8988T (cell line): ENCODE measurements at regions not wholly inside any gene's neighbourhood (a gene's known extent, or its start where the extent isn't known, plus 50 kb on each side); places are given as distances from the start of the nearest gene placed in this dataset.
"Not testable (repeated sequence)": the region's sequence is repeated elsewhere in the genome, so short reads cannot be mapped to it uniquely, and the experiment has no call there.

Source experiments
- DNase-seq: peaks from one replicate; pipeline ENCODE4 v3.0.0; 2011

DNA sequence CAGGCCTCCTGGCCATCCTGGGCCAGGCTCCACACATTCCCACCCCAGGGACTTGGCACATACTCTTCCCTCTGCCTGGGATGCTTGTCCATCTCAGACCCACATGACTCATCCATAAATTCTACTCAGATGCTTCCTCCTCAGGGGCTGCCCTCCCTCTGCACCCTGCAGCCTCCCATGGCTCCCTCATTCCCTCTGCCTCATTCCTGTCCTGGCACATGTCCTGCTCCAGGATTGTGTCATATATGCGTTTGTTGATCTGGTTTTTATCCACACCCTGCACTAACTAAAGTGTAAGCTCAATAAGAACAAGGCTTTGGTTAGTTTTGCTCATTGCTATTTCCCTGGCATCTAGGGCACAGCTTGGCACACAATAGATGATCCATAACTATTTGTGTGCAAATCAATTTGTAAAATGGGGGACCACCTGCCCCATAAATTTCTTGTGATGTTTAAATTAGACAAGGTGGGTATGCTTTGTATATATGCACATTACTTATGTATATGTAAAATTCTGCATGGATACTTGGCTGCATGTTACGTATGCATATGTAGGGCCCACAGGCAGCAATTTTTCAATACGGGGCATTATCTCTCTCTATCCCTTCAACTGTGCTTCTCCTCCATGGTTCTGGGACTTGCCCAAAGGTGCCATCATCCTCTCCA, 191.4 kb downstream of the PTPRU start:
- no peak for DNase-seq

DNA sequence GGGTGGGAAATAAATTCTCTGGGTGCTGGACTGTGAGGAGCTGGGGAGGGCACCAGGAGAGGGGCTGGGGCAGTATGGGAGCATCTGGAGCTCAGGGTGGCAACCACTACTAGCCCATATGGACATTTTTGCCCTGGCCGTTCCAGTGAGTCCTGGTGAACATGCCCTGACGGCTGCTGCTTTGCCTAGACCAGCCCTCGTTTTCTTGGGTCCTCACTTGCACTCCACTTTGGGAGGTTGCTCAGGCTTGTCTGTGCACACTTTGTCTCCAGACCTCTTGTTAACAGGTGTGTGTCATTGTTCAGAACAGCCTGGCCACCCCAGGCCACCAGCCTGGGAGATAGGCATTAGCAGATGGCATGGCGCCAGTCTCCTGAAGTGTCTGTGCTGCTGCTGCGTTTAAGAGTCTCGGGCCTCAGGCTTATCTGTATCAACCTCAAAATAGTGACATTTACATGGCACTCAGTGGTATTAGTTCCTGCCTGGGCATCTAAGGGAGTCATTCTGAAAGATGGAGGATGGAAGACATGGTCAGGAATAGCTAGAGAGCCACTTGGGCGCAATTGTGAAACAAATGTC, 190.5 kb downstream of the PTPRU start:
- DNase-seq: no peak

DNA sequence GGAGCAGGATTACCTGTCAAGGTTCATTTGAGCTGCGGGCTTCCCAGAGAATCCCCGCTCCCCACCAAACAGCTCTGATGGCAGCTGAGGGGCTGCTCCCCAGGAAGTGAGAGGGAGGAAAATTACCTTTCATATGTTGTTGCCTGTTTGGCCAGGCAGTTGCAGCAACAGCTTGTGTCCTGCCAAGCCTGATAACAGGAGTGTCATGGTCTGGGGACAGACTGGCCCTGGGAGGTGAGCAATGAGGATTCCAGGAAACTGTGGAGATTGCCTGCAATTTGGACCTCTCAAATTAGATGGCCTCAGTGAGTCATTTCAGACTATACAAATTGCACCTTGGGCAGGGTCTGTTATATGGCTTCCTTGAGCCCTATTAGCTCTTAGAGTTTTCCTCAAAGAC, 189.3 kb downstream of the PTPRU start:
- no peak for DNase-seq

DNA sequence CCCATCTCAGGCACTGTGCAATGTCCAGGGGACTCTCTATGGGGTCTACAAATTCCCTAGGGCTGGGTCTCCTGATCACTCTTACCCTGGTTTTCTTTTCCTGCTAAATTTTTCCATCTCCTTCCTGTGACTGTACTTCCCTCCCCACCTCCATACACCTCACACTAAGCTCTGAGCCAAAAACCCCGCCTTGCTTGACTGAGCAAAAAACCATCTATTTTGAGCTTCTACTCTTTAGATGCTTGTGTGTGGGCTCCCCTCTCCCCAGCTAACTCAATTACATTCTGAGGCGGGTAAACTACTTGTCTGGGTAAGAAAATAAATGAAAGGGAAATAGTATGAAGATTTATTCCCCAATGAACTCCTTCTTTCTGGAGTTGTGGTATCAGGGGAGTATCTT, 187.9 kb downstream of the PTPRU start:
- no peak for DNase-seq

DNA sequence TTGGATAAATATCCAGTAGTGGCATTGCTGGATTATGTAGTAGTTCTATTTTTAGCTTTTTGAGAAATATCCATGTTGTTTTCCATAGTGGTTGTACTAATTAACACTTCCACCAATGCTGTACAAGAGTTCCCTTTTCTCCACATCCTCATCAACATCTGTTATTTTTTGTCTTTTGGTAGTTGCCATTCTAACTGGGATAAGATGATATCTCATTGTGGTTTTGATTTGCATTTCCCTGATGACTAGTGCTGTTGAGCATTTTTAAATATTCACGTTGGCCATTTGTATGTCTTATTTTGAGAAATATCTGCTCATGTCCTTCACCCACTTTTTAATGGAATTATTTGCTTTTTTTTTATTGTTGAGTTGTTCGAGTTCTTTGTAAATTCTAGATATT, 183.9 kb downstream of the PTPRU start:
- no peak for DNase-seq

DNA sequence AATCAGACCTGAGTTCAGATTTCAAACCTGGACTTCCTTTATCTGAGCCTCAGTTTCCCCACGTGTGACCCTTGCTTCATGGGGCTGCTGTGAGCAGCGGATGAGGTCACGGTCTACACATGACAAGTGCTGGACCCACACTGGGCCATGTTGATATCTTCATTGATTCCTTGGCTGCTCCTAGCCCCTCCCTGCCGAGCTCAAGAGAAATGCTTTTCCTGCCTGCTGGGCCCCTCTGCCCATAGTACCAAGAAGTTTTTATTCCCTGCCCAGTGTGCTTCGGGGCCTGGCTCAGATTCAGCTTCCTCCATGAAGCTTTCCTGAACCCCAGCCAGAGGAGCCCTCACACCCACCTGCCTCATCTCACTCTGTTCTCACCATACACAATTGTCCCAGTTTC, 181.6 kb downstream of the PTPRU start:
- DNase-seq: no peak

DNA sequence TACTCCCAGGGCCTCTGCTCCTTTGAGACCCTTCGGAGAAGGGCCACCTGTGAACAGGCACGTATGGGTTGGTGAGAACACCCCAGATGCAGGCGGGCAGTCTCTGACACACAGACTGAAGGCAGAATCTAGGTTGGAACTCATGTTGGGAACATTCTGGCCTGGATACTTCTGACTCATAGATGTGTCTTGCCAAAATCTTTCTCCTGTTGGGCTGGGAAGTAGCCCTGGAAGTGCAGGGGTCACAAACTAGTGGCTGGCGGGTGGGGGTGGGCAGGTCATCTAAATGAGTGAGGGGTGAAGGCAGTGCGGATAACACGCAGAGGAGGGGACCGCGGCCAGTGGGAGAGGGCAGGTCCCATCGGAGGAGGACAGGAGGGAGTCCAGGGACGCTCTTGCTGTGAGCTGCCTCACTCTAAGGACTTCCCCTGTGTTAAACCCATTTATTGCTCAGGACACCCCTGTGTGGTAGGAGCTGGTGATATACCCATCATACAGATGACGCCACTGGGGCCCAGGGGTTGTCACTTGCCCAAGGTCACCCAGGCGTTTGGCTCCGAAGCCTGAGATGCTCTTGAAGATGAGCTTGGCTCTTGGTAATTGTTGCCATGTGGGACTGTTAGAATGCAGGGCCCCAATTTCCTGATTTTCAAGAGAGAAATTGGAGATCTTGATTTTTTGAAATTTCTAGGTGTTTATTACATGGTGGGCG, 181.0 kb downstream of the PTPRU start:
- no peak for DNase-seq

DNA sequence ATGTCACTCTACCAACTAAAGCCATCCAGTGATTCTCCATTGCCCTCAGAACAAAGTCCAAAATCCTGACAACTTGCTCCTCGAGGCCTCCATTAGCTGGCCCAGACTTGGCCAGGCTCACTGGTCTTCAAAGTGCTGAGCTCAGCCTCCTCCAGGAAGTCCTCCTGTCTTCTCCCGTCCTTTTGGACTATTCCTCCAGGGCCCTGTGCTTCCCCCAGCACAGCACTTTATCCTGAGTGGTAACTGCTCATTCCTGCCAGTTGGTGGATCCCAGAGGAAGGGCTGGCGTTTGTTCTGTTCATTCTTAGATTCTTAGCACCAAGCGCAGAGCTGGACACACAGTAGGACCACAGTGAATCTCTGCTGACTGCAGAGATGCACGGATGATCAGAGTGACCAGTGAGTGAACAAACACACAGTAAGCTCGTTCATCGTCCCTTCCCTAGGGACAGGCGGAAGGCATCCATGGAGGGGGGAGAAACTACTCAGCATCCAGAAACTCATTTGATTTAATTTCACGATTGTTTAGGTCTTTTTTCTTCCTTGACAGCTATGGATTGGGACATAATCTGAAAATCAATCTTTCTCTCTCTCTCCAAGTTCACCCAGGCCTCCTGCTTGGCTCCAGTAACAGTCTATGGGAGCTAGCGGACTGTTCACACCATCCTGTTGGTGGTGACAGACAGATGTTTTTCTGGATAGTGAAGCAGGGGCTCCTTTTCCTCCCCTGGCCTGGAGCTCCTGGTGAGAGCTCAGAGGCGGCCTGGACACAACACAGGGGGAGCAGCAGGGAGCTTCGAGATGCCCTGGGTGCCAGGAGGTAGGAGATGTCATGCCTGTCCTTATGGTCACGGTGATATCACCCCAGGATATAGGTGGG, 180.2 kb downstream of the PTPRU start:
- no peak for DNase-seq

DNA sequence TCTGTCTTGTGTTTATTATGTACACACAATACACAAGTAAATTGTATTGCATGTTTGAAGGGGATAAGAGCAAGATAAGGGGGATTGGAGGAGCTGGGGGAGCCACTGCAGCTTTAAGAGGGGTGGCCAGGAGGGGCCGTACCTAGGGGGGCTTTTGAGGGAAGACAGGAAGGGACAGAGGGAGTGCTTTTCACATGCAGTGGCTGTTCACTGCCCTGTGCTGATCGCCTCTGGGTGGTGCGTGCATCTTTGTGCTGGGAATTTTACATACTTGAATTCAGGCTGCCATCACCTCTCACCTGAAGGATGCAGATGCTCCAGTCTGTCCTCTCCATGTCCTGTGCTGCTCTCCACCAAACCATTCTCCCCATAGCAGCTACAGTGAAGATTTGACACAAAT, 179.5 kb downstream of the PTPRU start:
- DNase-seq: no peak

DNA sequence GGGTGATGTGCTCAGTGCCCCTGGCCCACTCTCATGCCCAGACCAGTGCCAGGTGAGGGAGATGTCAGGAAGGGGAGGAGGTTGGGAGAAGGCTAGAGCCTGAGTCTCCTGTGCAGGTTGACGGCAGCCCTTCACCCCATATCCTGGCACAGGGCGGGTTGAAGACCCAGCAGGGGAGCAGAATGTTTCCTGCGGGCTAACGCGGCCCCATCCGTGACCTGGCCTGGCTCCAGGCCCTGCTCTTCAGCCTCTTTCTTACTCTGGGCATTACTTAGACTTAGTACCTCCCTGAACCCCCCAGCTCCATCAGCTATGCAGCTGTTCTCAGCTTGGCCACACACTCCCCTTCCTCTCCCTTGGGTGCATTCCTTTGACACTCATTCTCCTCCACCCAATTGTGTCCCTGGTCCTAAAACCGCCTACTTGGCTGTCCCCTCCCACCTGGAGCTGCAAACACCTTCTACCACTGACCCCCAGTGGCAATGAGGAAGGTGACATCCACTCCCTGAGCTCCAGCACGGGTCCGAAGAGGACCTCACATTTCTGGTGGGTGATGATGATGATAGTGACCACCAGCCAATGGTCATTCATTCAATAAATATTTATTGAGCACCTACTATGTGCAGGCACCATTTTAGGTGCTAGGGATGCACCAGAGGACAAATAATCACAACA, 179.0 kb downstream of the PTPRU start:
- peak; percentile 45 for DNase-seq

DNA sequence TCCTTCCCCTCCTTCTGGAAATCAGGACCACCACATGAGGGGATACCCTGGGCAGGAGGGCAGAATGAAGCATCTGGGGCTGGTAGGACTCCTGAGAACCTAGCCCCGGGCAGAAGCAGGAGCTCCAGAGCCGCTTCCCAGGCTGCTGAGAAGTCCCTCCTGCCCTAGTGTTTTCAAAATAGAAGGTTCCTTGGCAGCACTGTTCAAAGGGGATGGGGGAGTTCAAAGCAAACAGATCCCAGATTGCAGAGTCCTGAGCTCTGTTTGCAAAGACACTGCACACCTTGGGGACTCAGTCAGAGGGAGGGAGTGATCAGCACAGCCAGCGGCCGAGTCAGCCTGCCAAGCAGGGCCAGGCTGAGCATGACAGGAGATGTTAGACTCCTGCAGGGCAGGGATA, 177.8 kb downstream of the PTPRU start:
- DNase-seq: no peak

DNA sequence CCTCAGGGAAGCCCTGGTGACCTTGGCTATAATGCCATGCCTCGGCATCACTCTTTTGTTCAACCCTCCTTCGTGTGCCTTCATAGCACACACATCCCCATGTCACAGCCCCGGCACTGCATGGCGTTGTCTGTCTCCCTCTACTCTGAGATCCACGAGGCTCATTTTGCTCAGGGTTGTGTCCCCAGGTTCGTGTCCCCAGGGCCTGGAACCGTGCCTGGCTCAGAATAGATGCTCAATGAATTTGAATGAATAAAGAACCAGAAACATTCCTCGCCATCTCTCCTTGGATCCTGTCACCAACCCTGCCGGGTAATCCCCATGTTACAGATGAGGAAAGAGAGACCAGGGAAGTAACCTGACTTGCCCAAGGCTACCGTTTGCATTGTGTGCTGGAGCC, 177.3 kb downstream of the PTPRU start:
- no peak for DNase-seq

DNA sequence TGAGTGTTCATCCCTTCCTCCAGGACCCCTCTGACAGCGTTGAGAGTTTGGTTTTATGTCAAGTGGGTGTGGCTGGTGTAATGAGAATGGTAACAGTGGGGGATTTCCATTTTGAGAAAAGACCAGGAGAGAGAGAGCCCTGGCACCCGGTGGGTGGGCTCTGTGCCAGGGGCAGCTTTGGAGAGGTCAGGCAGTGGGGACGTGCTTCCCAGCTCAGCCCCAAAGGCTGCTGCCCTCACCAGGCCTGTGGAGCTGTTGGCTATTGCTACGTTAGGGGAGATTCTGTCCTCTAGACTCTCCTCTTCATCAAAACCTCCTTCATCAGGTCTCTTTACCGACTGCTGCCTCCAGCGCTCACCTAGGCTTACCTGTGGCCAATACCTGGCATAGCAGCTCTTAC, 176.3 kb downstream of the PTPRU start:
- DNase-seq: no peak

DNA sequence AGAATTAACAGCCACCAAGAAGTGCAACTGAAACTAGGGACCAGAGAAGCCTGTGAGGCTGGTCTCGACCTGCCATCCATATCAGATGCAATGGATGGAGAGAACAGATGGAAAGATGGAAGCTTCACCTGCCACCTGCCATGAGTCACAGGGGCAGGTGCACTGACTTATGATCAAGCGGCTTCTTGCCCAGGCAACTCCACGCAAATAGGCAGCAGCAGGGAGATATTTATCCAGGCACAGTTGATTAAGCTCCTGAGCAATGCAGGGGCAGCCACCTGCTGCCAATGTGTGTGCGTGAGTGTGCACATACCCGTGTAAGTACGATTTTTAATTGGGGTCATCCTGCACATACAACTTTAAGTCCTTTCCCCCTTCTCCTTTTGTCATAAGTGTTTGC, 174.2 kb downstream of the PTPRU start:
- no peak for DNase-seq

DNA sequence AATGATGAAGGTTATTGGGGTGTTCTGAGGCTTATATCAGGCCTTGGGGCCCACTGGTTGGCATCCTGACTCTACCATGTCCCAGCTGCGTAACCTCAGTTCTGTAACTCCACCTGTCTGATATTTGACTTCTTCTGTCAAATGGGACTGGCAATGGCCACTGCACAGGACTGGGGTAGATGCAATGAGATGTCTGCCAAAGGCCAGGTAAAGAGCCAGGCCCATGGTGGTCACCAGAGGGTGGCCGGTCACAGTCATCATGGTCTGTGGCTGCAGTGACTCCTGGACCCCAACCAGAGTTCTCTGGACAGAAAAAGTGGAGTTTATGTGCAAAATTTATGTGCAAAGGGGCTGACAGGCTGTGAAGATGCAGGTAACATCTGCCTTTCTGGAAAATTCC, 173.3 kb downstream of the PTPRU start:
- DNase-seq: no peak

DNA sequence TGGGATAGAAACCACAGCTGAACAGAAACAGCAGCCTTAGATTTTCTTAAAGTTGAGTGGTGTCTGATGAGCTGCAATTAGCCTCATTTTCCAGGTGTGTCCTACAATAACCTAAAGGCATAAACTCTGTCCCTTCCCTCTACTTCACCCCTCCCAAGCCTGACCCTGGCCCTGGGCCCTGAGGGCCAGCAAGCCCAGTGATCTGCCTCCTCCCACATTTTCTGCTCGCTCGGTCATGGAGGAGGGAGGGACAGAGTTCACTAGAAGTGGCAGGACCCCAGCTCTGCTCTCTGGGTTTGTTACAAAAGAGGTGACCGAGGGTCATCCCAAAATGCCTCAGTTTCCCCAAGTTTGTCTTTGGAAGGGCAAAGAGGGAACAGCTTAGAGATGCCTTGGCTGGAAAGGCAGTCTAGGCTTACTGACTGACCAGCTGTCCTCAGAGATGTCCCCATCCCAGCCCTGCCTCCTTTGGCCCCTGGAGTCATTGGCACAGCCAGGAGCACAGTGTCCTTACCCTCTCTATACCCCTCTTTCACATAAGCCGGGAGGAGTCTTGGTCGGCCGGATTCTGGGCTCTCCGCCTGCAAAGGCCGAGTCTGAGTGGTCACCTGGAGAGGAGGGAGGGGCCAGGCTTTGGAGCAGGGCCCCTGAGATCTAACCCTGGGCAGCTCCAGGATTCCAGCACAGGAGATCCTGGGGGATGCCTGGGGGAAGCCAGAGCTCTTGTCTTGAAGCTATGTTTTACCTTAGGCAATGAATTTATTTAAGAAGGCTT, 172.7 kb downstream of the PTPRU start:
- no peak for DNase-seq

DNA sequence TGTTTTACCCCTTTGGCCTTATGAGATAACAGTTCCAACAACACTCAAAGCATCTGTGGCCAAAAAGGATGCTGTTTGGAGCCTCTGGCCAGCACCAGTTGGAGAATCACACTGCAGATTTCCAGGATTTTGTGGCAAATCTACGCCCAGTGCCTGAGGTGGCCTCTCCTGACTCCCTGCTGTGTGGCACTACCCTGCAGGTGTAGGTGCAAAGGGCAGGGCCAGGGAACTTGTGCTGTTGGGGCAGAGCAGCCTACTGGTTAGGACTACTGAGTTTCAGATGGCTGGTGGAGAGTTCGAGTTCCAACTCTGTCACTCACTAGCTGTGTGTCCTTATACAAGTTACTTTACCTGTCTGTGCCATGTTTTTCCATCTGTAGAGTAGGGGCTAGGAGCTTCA, 170.5 kb downstream of the PTPRU start:
- no peak for DNase-seq

DNA sequence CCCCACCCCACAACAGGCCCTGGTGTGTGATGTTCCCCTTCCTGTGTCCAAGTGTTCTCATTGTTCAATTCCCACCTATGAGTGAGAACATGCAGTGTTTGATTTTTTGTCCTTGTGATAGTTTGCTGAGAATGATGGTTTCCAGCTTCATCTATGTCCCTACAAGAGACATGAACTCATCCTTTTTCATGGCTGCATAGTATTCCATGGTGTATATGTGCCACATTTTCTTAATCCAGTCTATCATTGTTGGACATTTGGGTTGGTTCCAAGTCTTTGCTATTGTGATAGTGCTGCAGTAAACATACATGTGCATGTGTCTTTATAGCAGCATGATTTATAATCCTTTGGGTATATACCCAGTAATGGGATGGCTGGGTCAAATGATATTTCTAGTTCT, 163.9 kb downstream of the PTPRU start:
- DNase-seq: not testable (repeated sequence)

DNA sequence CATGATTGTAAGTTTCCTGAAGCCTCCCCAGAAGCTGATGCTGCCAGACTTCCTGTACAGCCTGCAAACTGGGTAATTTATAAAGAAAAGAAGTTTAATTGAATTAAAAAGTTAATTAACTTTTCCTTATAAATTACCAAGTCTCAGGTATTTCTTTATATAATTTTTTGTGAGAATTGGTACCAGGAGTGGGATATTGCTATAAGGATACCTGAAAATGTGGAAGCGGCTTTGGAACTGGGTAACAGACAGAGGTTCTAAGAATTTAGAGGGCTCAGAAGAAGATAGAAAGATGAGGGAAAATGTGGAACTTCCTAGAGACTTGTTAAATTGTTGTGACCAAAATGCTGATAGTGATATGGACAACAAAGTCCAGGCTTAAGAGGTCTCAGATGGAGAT, 163.1 kb downstream of the PTPRU start:
- DNase-seq: no peak

DNA sequence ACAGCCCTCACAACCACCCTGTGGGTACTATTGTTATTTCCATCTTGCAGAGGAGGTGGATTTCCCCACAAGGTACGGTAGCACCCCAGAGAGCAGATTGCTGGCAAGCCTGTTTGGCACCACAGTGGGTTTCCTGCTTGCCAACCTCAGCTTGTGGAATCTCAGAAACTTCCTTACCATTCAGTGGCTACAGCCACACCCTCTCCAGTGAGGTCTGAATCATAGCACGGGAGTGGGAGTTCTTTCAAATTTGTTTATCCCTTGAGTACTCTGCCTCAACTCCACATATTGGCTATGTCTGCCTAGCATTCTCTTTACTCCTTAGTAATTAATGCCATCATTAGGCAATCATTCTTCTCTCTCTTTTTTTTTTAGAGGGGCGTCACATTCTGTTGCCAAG, 162.1 kb downstream of the PTPRU start:
- DNase-seq: no peak

DNA sequence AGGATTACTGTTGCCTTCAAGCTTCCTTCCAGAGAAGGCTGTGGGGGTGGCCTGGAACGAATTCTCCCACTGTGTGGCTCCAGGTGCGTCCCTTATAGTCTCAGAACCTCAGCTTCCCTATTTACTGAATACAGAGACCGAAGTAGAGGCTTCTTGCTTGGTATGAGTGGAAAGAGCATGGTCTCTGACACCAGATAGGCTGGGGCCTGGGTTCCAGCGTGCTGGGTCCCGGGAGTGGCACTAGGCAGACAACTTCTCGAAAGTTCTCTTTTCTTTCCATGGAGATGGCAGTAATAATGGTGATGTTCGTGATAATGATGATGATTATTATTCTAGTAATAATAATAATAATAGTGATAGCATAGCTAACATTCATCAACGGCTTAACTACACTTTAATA, 161.7 kb downstream of the PTPRU start:
- DNase-seq: no peak

DNA sequence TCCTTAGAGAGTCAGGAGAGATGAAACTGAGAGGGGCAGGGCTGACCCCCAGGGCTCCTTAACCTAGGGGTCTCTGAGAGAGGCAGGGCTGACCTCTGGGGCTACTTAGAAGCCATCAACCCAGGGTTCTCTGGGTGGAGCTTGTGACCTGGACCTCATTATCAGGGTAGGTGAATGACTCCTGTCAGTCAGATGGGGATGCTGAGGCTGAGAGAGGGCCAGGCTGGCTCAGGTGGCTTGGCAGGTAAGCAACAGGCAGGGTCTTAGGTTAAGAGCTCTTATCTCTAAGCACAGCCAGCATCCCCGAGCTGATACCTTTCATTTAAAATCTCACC, 160.9 kb downstream of the PTPRU start:
- DNase-seq: no peak
